Inflammatory macrophage treated with lipopolysaccharide for 1 hour (primary cell): ENCODE measurements at regions not wholly inside any gene's neighbourhood (a gene's known extent, or its start where the extent isn't known, plus 50 kb on each side); places are given as distances from the start of the nearest gene placed in this dataset.

ENCODE experiments used
- DNase-seq, 2 donors: peaks; one replicate each; pipeline ENCODE4 v3.0.0-alpha.2; 2020 to 2022

DNA sequence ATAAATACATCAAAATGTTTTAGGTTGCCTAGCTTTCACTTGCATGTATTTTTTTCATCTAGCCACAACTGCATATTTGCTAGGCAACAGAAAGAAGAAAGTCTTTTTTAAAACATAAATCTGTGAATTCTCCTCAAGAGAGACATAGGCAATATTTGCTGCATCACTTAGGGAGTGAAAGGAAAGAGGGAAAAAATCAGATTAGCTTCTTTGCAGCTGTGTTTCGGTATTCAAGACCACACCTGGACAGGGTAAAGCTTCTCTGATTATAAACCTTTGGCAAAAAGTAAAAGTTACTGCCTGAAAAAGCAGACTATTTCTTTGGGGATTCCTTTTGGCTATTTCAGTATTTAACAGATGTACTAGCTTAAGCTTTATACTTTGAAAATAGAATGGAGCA, 280.9 kb upstream of the ZSWIM2 start:
- DNase-seq, result no peak

DNA sequence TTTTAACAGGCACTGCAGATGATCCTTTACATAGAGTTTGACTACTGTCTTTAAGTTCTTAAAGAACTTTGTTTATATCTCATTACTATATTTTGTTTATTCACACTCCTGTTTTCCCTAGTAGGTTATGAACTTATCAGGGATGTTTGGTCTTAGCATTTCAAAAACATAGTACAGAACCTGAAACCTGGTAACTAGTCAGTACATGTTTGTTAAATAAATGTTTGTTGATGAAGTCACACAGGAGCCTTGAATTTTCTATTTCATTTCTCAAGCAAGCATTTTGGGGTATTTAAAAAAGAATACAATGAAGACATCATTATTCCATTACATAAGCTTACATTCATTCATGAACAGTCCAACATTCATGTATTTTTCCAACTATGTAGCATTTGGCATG, 280.3 kb upstream of the ZSWIM2 start:
- no peak for DNase-seq

DNA sequence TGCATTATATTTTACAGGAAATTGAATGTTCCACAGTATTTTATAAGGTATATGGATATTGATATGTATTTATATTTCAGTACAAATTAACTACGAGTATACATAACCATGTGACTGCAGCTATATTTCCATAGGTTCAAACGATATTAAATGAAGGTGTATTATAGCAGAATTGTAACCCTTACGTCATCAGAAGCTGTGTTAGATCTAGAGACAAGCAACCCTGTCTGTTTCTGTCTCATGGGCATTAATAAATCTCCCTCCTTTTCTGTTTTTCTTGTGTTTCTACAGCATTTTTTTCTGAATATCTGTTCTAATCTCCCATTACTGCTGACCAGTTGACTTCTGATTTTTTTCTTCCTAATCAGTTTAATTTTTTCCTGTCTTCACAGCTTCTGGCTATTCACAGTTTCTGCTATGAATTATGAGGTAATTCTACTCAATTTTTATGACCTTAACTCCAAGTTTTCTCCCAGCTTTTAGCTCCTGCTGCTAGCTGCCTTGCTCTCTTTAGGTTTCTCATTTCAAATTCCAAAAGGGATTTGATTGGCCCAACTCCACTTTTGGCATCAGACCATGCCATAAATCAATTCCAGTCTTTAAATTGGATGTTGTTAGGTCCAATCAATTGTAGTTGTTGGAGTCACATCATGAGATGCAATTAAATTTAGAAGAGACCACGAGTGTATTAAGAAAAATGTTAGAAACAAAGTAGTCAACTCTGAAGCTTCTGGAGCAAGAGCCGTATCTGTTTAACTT, 277.5 kb upstream of the ZSWIM2 start:
- no peak for DNase-seq

DNA sequence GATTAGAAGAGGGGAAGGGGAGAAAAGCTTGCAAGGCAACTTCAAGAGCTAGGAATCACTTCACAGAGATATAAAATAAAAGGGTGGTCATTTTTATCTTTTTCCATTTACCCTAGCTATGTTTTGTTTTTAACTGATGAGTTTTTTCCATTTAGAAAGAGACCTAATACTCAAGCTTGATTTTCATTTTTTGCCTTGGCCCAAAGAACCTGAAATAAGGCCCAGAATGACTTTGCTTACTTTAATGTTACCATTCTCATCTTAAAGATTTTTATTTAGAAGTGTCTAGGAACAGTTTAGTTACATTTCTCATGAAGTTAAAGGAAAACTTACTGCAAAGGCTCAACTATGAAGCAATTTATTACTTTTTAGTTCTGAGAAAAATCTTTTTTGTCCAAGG, 276.3 kb upstream of the ZSWIM2 start:
- DNase-seq, result no peak

DNA sequence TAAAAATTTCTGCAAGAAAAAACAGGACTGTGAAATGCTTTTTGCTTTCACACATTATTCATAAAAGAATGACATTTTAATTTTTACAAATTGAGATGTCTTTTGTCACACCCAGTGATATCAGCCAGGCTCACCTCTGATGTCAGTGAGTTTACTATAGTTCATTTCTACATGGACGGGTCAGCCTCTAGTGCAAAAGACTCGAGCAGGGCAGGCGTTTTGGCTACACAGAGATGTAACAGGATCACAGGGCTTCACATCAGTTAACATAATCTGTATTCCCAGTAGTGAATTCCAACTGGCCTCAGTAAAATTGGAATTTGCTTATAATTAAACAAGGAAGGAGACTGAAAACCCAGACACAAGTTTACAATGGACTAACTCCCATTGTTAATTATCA, 275.6 kb upstream of the ZSWIM2 start:
- DNase-seq, result no peak

DNA sequence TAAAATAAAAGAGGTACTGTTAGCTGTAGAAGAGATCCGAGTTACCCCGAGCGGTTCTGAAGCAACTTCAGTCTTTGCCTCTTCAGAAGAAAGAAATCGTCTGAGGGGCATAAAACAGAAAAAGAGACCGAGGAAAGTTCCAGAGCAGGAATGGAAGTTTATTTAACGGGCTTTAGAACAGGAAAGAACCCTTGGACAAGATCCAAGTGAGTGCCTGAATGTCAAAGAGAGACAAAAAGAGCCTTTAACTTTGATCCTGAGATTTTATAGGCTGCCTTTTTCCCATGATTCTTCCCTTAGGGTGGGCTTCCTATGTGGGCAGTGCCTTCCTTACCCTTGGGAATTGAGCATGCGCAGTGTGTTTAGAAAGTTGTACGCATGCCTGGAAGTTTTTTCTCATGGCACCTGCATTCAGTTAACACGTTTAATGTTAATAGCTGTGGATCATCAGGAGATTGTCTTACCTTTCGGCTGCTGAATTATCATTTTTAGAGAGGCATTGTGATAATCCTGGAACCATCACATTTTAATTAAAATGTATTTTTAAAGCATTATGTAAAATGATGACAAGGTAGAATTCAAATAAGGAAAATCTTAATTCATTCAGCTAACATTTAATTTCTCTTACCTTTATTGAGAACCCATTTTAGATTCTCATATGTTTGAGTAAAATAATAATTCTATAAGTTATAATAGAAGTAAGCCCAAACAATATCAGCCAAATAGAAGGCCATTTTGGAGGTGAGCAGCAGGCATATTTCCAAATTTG, 269.5 kb upstream of the ZSWIM2 start:
- DNase-seq, result no peak

DNA sequence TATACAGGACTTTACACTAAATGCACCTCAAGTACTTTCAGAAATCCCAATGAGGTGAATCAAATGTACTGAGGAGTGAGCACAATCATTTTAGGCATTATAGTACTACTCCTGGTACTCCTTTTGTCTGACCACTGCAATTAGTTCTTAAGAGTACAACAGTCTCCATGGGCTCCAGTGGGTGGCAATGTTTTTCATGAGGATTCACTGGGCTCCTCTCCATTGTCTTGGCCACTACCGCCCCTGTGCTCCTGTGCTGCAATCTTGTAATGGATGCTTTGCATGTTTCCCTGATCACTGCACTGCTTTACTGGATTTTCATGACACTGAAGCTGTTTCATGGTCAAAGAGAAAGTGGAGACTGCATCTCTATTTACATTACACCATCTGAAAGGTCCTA, 268.5 kb upstream of the ZSWIM2 start:
- DNase-seq, result no peak

DNA sequence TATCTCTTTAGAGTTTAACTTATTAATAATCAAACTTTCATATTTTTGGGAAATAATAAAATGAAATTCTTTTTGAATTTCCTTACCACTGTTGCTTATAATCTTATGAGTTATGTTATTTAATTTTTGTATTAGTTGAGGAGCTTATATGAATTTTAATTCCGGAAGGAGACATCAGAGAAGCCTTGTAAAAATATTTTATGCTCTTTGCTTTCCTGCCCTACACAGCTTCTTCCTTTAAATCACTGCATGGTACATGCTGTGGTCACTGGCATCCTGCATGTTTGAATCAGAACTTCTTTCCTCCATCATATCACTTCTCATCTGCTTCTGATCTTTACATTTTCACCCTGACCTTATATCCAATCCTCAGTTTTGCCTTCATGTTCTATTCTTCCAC, 266.7 kb upstream of the ZSWIM2 start:
- DNase-seq, result no peak

DNA sequence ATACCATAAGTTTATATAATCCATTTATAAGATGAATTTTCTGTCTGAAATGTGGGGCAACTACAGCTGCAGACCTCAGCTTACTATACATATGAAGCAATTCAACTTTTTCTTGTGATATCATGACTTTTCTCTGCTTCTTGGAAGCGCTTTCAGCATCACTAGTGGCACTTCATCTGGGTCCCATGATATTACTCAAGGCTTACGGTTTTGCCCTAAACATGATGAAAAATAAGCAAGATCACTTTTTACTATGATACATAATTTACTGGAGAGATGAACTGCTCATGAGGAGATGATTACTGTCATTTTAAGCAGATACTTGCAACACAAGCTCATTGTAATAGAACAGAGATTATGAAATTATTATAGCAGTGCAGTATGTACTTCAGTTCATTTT, 258.0 kb upstream of the ZSWIM2 start:
- DNase-seq, result no peak

DNA sequence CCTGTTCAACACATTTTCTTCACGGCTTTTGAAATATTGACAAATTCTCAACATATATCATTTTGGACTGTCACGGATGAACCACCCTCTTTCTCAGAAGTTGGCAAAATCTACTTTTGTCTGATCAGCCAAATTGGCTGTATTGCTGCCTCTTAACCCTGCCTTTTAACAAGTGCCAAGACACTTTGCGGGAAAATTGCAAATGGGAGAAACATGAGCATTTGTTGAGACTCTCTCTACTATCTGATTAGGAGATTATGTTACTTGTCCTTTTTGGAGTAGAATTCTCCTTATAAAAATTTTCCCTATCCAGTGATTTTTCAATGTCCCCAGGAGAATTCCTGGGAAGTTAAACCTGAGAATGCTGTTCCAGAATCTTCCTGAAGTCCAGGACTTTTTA, 256.2 kb upstream of the ZSWIM2 start:
- no peak for DNase-seq

DNA sequence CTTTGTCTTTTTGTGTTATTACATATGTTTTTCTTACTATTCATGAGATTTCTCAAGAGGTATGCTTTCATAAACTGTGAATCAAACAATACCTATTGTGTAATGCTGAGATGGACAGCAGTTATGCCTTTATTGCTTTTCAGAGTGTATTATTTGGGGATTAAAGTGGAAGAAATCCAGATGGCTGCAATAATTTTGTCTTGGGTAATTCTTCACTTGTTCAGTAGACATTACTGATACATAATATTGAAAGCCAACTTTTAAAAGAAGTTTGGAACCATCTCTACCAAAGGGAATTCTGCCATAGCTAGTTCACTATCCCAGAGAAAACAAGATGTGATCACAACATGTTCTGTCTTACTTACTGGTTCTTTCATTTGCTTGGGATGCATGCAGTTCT, 253.4 kb upstream of the ZSWIM2 start:
- DNase-seq, result no peak

DNA sequence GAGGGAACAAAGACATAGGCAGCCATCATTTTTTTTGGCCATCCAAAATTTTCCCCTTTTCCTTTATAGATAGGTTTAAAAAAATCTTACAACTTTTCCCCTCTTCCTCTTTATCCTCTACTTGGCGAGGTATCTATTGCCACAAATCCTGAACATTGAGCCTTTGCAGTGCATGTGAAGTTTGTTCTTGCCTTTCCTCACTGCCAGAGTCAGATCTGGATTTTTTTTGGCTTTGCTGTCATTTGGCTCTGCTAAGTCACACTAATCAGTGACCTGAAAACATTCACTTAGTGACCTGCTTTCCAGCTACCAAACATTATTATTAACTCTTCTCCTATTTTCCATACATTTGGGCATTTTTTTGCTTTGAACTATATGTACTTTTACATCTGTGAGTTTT, 249.2 kb upstream of the ZSWIM2 start:
- no peak for DNase-seq

DNA sequence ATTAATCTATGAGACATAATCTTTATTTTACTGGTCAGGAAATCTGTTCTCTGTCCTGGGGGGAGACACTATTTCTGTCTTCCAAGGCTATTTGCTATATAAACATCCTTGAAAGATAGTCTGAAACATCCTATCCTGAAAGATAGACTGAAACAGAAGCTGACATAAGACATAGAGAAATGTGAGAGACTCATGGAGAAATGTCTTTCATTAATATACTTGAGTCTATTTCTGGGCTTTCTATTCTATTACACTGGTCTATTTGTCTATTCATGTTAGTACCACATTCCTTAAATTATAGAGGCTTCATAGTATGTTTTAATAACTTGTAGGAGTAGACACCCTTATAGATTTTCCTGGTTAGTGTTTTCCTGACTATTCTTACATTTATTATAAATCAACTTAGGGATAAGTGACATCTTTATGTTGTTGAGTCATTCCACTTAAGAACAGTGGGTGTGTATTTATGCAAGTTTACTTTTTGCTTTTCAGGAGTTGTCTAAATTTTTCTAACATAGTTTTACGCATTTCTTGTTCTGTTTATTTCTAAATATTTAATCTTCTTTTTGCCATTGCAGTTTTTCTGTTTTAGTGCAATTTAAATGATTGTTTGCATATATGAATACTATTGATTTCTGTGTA, 244.9 kb upstream of the ZSWIM2 start:
- DNase-seq, result no peak

DNA sequence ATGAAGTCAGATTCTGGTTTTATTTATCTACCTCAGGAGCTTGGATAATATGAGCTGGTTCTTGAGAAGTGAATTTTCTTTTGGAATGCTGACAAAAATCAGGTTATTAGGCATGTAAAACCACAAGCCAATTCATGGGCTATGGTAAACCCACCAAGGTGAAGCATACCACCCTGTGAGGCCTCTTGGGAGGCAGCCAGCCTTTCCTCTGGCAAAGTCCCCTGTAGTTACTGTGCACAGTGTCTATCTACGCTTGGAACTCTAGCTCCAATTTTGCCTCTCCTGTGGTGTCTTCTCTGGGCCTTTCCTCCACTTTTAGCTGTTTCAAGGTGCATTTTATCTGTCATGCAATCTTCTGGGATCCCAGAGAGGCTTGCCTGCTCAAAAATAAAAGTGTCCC, 242.7 kb upstream of the ZSWIM2 start:
- DNase-seq, result no peak

DNA sequence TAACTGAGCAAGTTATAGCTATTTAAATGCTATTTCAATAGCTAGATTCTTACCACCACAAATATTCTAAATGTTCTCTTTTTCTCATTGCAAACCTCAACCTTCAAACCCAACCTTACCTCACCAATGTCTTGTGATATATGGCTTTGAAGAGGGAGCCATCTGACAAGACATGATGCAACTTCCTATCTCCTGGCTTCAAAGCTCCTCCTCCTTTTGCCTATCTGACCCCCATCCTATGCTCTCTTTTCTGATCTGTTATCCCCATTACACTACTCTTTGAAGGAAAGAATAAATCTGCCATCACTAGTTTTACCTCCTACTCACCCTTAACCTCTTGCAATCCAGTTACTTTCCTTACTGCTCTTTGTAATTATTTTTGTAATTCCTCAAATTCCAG, 235.6 kb upstream of the ZSWIM2 start:
- no peak for DNase-seq

DNA sequence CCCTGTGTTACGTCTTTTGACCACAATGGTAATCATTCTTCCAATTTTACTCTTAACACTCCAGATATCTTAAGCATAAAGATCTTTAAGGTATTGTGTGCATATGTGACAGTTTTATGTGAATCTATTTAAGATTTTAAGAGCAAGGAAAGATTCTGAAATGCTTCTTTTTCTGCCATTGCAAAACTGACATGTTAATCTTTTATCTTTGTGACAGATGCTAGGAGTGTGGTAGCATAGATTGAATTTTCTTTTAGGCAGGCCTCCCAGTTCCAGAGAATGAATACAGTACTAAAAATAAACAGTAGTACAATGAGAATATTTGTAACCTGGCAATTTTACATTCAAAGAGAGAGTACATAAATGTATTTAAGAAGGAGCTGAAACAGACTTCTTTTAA, 232.5 kb upstream of the ZSWIM2 start:
- no peak for DNase-seq

DNA sequence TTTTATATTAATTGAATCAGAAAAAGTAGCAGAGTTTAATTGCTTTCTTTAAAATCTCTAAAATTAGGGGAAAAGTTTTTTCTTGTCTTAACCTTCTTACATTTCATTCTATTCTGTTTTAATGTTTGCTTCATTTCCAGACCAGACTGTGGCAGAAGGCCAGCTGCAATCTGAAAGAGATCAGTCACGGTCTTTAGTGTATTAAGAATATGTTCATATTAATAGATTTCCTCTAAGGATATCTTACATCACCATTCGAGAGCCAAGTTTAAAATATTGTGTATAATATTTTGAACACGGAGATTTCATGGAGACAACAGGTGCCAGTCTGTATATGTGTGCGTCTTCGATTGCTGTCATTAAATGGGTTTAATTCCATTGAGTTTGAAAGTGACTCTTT, 230.9 kb upstream of the ZSWIM2 start:
- DNase-seq, result no peak

DNA sequence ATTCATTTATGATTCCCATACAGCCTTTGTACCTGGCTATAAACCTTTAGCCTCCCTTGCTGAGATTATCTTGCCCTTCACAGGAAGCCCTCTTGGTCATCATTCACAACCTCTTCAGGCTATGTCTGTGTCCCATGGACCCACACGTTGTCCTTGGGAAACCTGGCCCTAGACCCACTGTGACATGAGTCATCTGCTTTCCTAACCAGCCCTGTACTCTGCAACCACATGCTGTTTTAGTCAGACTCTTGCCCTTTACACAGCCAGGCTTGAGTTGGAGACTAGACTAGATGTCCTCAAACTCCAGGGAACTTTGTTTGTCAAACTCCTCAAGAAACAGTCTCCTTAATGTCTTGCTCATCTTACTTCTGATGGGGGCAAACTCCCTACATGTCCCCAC, 229.3 kb upstream of the ZSWIM2 start:
- DNase-seq, result peak in 1 of 2 donors; percentile 4

DNA sequence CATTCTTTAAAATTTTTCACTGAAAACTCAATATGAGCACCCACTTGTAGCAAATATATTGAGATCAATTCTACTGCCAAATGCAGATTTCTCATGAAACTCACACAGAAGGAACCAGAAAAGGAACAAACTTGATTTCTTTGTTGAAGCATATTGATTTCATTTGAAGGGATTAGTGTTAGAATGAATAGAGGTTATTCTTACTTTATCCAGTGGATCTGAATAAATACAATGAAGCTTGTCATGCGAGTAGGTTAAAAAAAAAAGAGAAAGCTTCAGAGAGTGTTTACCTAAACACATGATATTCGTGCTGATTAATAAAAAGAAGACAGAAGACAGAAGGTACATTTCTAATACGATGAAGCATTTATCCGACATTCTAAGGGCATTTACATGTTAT, 226.7 kb upstream of the ZSWIM2 start:
- no peak for DNase-seq

DNA sequence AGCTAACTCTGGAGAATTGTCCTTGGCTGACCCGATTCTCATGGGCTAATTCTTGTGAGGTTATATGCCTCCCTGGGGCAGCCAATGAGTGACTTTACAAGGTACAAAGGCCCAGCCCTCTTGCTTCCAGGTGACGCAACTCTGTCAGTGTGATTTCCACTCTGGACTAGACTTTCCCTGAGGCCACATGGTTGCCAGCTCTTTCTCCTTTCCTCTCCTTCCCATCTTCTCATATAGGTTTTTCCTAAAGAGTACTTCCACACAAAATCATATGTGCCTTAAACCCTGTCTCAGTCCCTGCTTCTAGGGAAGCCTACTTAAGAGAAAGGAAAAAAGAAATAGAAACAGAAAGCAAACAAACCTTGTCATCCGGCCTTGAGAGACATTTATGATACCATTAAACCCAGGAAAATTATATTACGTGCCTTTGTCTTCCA, 226.2 kb upstream of the ZSWIM2 start:
- no peak for DNase-seq

DNA sequence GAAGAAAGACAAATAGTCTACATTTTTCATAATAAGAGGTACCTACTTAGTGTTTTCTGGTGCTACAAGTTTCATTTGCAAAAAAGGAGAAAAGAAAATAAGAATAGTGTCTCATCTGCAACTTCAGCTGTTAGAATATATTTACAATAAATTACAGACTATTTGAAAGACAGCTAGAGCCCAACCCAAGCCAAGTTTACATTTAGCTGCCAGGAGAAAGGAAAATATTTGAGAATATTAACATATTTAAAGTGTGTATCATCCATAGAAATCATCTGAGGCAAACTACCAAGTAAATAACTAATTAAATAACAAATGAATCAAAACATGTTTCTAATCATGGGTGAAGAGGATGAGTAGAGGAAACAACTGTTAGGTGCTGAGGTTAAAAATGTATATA, 209.2 kb upstream of the ZSWIM2 start:
- DNase-seq, result no peak

DNA sequence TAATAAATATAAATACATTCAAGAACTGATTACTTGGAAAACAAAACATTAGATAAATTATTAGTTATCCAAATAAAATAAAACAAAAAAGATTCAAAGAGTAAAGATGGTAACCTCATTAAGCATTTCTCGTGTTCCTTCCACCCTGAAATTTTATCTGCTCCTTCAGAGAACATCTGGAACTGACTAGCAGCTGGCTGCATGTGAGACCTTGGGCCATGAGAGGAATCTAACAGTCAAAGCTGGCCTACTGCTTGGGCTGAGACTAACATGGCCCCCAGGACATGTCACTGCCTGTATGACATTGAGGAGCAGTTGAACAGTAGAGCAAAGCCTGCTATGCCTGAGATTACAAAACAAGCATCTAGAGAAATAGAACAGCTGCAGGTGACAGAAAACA, 208.5 kb upstream of the ZSWIM2 start:
- DNase-seq, result no peak

DNA sequence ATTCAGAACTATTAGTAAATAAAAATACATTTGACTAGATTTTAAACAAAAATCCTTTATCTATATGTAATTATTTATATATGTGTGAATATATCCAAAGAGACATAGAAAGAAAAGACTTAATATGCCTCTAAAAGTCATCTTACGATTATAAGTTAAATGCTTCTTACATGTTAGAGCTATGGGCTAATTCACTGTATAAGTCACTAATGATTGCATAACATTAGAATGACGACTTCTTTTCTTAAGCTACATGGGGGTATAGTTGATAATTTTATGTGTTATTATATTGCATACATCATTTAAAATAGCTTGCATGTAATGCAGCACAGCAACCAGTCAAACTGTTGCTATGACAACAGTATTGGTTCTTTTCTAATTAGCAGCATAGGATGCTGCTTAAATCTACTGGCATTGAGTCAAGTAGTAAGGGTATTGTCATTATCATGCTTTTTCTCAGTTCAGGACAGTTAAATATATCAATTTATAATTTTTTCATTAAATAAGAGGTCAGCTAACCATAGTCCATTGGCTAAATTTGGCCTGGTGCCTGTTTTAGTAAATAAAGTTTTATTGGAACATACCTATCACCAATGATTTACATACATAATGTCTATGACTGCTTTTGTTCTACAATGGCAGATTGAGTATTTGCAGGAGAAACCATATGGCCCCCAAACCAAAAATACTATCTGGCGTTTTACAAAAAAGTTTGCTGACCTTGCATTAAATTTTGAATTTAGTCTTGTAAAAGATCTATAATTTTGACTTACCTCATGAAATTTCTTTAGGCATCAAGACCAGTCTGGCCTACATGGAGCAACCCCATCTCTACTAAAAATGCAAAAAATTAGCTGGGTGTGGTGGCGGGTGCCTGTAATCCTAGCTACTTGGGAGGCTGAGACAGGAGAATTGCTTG, 207.7 kb upstream of the ZSWIM2 start:
- no peak for DNase-seq
